ENCODE measurements at regions not wholly inside any gene's neighbourhood (a gene's known extent, or its start where the extent isn't known, plus 50 kb on each side); places are given as distances from the start of the nearest gene placed in this dataset.

- H3K79me2 ChIP-seq (ENCODE audit: control insufficient read depth, insufficient read depth, low read length): no peaks in the 10 kb centered on the region
Observed at GRCh38 chr2:239535413-239536144, 134.8 kb upstream of the HDAC4 start.

More at GRCh38 chr2:239535413-239536144, 134.8 kb upstream of the HDAC4 start:
- Histone ChIP-seq H3K9ac (replicated peaks; ENCODE audit: extremely low read depth, insufficient read depth, low read length) (no peak overlapping the region), H3K9me3 (replicated peaks; ENCODE audit: control insufficient read depth, insufficient read depth, low read length) (peaks cover 2% of the 10 kb centered on the region), H4K20me1 (replicated peaks; ENCODE audit: control insufficient read depth, extremely low read depth, insufficient read depth, low read length) (no peaks in the 10 kb centered on the region), H3K4me2 (ENCODE audit: insufficient read depth, low read length) (no peak overlapping the region), H2AFZ (ENCODE audit: low read depth, low read length) (no peak overlapping the region), H3K4me1 (ENCODE audit: control insufficient read depth, extremely low read depth, insufficient read depth, low read length) (no peaks in the 10 kb centered on the region), H3K36me3 (ENCODE audit: control insufficient read depth in 2 of 2, extremely low read depth in 1 of 2, insufficient read depth in 2 of 2, low read length in 2 of 2) (no peaks in the 10 kb centered on the region), H3K9me1 (replicated peaks; ENCODE audit: control insufficient read depth, extremely low read depth, insufficient read depth, low read length) (no peaks in the 10 kb centered on the region), H3K27ac (ENCODE audit: insufficient read depth, low read depth, low read length) (no peak overlapping the region), H3K27me3 (ENCODE audit: control insufficient read depth in 2 of 2, insufficient read depth in 2 of 2, low read length in 2 of 2) (no peaks in the 10 kb centered on the region), H3K4me3 (replicated peaks in 1 of 3; ENCODE audit: insufficient read depth in 1 of 3, low read depth in 1 of 3, low read length in 3 of 3) (no peak overlapping the region)
- BruUV-seq (replicated peaks): no TSS peak
- intact Hi-C loops (cut with micrococcal nuclease) (no loop called here), dilution Hi-C loops (cut with MboI; ENCODE audit: extremely low pct_ligation_motif_present, low sequenced_read_pairs) (no loop called here)
- DNase-seq (ENCODE audit: low read depth, low spot score): no peak
- no peak for TF ChIP-seq POLR2AphosphoS5 (IDR thresholded peaks at IDR 0.05; ENCODE audit: insufficient read depth, low read depth, low read length)
- TF ChIP-seq POLR2A (IDR thresholded peaks at IDR 0.05; ENCODE audit: low read depth, low read length): no peak
- no peak for TF ChIP-seq MYC (IDR thresholded peaks at IDR 0.05; ENCODE audit: low read depth, low read length)
- no peak for TF ChIP-seq EZH2 (IDR thresholded peaks at IDR 0.05; ENCODE audit: borderline replicate concordance, low read depth, low read length, severe bottlenecking)
- TF ChIP-seq GATA2 (IDR thresholded peaks at IDR 0.05; ENCODE audit: insufficient read depth, insufficient read length, low read depth, low read length): no peak
- TF ChIP-seq FOS (IDR thresholded peaks at IDR 0.05; ENCODE audit: borderline replicate concordance, insufficient read depth, low read length): no peak
- no peak for TF ChIP-seq CTCF (IDR thresholded peaks at IDR 0.05; ENCODE audit: extremely low read depth in 1 of 2, insufficient read depth in 1 of 2, low read depth in 1 of 2, low read length in 2 of 2)
- TF ChIP-seq JUN (IDR thresholded peaks at IDR 0.05; ENCODE audit: borderline replicate concordance, insufficient read depth, insufficient read length, low read depth): no peak
- TF ChIP-seq MAX (IDR thresholded peaks at IDR 0.05; ENCODE audit: insufficient read depth, insufficient read length): no peak
- ChIA-PET POLR2A (no interaction called here), CTCF (no interaction called here)
- FAIRE-seq: no peak
